ENCODE measurements at regions not wholly inside any gene's neighbourhood (a gene's known extent, or its start where the extent isn't known, plus 50 kb on each side); places are given as distances from the start of the nearest gene placed in this dataset.

DNA sequence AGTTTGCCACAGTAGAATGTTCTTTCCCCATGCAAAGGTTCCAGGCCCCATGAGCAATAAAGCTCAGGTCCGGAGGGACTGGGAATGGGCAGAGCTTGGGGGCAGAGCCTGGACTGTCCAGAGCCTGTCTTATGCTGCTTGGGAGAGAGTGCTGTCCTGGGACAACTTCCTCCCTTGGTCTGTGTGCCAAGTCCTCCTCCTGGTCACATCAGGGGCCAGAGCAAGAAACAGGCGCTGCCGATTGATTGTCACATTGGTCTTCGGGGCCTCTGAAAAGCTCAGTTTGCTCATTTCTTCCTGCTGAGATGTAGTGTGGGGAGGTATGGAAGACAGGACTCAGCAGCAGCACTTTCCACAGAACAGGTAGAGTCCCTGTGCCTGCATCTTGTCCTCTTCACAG, 54.0 kb upstream of the FCN1 start:
- TF ChIP-seq, protein P1, sequence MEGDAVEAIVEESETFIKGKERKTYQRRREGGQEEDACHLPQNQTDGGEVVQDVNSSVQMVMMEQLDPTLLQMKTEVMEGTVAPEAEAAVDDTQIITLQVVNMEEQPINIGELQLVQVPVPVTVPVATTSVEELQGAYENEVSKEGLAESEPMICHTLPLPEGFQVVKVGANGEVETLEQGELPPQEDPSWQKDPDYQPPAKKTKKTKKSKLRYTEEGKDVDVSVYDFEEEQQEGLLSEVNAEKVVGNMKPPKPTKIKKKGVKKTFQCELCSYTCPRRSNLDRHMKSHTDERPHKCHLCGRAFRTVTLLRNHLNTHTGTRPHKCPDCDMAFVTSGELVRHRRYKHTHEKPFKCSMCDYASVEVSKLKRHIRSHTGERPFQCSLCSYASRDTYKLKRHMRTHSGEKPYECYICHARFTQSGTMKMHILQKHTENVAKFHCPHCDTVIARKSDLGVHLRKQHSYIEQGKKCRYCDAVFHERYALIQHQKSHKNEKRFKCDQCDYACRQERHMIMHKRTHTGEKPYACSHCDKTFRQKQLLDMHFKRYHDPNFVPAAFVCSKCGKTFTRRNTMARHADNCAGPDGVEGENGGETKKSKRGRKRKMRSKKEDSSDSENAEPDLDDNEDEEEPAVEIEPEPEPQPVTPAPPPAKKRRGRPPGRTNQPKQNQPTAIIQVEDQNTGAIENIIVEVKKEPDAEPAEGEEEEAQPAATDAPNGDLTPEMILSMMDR (IDR thresholded peaks at IDR 0.05): no peak
- TF ChIP-seq ZFX (IDR thresholded peaks at IDR 0.05; ENCODE audit: borderline replicate concordance): no peak

Data from 22Rv1 (cell line).